Upper lobe of left lung (tissue), 4 donors: ENCODE measurements at regions not wholly inside any gene's neighbourhood (a gene's known extent, or its start where the extent isn't known, plus 50 kb on each side); places are given as distances from the start of the nearest gene placed in this dataset.

Source experiments
- CTCF ChIP-seq, 6 experiments: fragments of 450-650 bp in 4 of 6; fragments of 200-600 bp in 2 of 6; sonication (generic) in 2 of 6; IDR thresholded peaks; one replicate each; pipeline ENCODE4 v1.5.1; 2016 to 2019; ENCODE audit warnings: antibody characterized with exemption in 6 of 6
- EP300 ChIP-seq, 4 donors: sonication (generic); formaldehyde crosslinking; IDR thresholded peaks; one replicate each; pipeline ENCODE4 v1.5.1; 2017; ENCODE audit warnings: antibody characterized with exemption in 4 of 4, control low read depth in 2 of 4
- POLR2A ChIP-seq, 4 donors: fragments of 450-650 bp; IDR thresholded peaks; one replicate each; pipeline ENCODE4 v1.5.1; 2016 to 2017; ENCODE audit warnings: antibody characterized with exemption in 4 of 4, mild to moderate bottlenecking in 2 of 4
- POLR2AphosphoS5 ChIP-seq, 2 donors: sonication (generic); formaldehyde crosslinking; IDR thresholded peaks; one replicate each; pipeline ENCODE4 v1.5.1; 2017; ENCODE audit warnings: antibody characterized with exemption in 2 of 2

- TF ChIP-seq CTCF (IDR thresholded peaks at IDR 0.05): no peak
- TF ChIP-seq POLR2A (IDR thresholded peaks at IDR 0.05): no peak
- TF ChIP-seq POLR2AphosphoS5 (IDR thresholded peaks at IDR 0.05): no peak
- TF ChIP-seq EP300 (IDR thresholded peaks at IDR 0.05): no peak
Observed at GRCh38 chr2:7566382-7566881, 649.2 kb downstream of the RNF144A start.
